HG03066 (cell line): ENCODE measurements at regions not wholly inside any gene's neighbourhood (a gene's known extent, or its start where the extent isn't known, plus 50 kb on each side); places are given as distances from the start of the nearest gene placed in this dataset.

Experiments used
- ATAC-seq: cut with Tn5 transposase; IDR thresholded peaks from one replicate; pipeline ENCODE4 v1.9.1; 2021; ENCODE audit warnings: low read depth; ENCODE audit not compliant: unreplicated experiment

DNA sequence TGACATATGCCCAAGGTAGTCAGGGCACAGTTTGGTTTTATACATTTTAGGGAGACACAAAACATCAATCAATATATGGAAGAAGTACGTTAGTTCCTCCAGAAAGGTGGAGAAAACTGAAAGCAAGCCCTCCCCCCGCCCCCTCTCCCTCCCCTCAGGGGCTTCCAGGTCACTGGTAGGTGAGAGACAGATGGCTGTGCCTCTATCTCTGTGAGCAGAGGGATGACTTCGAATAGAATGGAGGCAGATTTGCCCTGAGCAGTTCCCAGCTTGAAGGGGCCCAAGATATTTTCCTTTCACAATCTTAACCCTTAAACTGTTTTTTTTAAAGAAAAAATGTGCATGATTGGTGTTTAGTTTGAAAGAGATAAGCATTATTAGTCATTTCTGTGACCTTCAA, 114.0 kb downstream of the PCDH10 start:
- ATAC-seq = no peak

DNA sequence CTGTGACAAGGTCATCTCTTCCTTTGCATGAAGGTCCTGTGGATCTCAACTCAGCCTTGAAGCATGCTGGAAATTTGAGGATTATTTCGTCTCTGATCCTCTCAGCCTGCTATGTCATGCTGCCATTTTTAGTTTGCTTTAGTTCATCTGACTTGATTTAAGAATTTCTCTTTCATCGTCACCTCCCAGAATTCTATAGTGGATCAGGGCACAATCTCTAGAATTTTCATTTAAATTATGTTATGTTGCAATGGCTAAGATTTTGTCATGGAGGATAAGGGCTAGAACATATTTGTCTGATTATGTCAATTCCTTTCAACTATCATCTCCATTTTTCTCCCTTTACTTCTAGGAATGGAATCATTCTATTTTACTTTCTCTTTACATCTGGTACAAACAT, 98.8 kb downstream of the PCDH10 start:
- ATAC-seq = no peak

DNA sequence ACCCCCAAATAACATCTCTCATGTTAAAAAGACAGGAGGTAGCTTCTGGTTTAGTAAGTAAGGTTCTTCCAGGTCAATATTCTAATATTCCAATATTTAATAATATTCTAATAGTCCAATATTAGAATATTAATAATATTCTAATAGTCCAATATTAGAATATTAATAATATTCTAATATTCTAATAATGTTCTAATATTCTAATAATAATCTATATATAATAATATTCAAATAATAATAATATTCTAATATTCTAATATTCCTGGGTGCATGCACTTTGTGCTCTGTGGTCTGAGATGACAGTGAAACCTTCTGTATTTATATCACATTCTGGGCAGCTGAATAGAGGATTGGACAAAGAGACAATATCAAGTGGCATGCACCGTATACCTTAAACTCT, 96.1 kb downstream of the PCDH10 start:
- no peak for ATAC-seq
